ENCODE measurements at regions not wholly inside any gene's neighbourhood (a gene's known extent, or its start where the extent isn't known, plus 50 kb on each side); places are given as distances from the start of the nearest gene placed in this dataset.

GRCh38 chr5:4833104-4833738 is 306.9 kb upstream of the ADAMTS16 start:
- ATAC-seq (ENCODE audit: low read depth): no peak
- DNase-seq: no peak
- Mint-ChIP-seq H3K27me3 (no peaks in the 10 kb centered on the region), H3K27ac (no peak overlapping the region), H3K4me1 (no peaks in the 10 kb centered on the region), H3K9me3 (no peaks in the 10 kb centered on the region), H3K36me3 (no peaks in the 10 kb centered on the region), H3K4me3 (no peak overlapping the region)
- POLR2A ChIA-PET: no interaction called here

- no peak overlapping the region for H3K27ac Mint-ChIP-seq
- ATAC-seq (ENCODE audit: low read depth) (no peak), DNase-seq (no peak)
- no peaks in the 10 kb centered on the region for H3K36me3 Mint-ChIP-seq
- H3K4me3 Mint-ChIP-seq: no peak overlapping the region
- no peaks in the 10 kb centered on the region for H3K4me1 Mint-ChIP-seq
- H3K27me3 Mint-ChIP-seq: no peaks in the 10 kb centered on the region
- POLR2A ChIA-PET: no interaction called here
- H3K9me3 Mint-ChIP-seq: no peaks in the 10 kb centered on the region
Observed at GRCh38 chr5:4837489-4838058, 302.6 kb upstream of the ADAMTS16 start.

GRCh38 chr5:4845221-4845620 is 294.9 kb upstream of the ADAMTS16 start:
- peaks cover 5% of the 10 kb centered on the region for H3K9me3 Mint-ChIP-seq
- DNase-seq: no peak
- H3K36me3 Mint-ChIP-seq: no peaks in the 10 kb centered on the region
- H3K27me3 Mint-ChIP-seq: no peaks in the 10 kb centered on the region
- no peak overlapping the region for H3K4me3 Mint-ChIP-seq
- no peak for ATAC-seq (ENCODE audit: low read depth)
- no peaks in the 10 kb centered on the region for H3K4me1 Mint-ChIP-seq
- H3K27ac Mint-ChIP-seq: no peak overlapping the region
- POLR2A ChIA-PET: no interaction called here

- Mint-ChIP-seq H3K4me3 (no peak overlapping the region), H3K27ac (no peak overlapping the region), H3K4me1 (no peaks in the 10 kb centered on the region), H3K9me3 (peaks cover 6% of the 10 kb centered on the region), H3K36me3 (no peaks in the 10 kb centered on the region), H3K27me3 (no peaks in the 10 kb centered on the region)
- ATAC-seq (ENCODE audit: low read depth) (no peak), DNase-seq (no peak)
- POLR2A ChIA-PET: no interaction called here
Observed at GRCh38 chr5:4847766-4848165, 292.4 kb upstream of the ADAMTS16 start.

GRCh38 chr5:4855036-4855435 is 285.1 kb upstream of the ADAMTS16 start:
- peaks cover 2% of the 10 kb centered on the region for H3K9me3 Mint-ChIP-seq
- no peaks in the 10 kb centered on the region for H3K27me3 Mint-ChIP-seq
- POLR2A ChIA-PET: no interaction called here
- H3K4me3 Mint-ChIP-seq: no peak overlapping the region
- no peaks in the 10 kb centered on the region for H3K4me1 Mint-ChIP-seq
- no peak for ATAC-seq (ENCODE audit: low read depth)
- H3K36me3 Mint-ChIP-seq: no peaks in the 10 kb centered on the region
- no peak for DNase-seq
- H3K27ac Mint-ChIP-seq: no peak overlapping the region

- Mint-ChIP-seq H3K36me3 (no peaks in the 10 kb centered on the region), H3K9me3 (peaks cover 2% of the 10 kb centered on the region), H3K27me3 (no peaks in the 10 kb centered on the region), H3K4me1 (no peaks in the 10 kb centered on the region), H3K27ac (no peak overlapping the region), H3K4me3 (no peak overlapping the region)
- POLR2A ChIA-PET: no interaction called here
- ATAC-seq (ENCODE audit: low read depth) (no peak), DNase-seq (no peak)
Observed at GRCh38 chr5:4855880-4856279, 284.2 kb upstream of the ADAMTS16 start.

- Mint-ChIP-seq H3K36me3 (no peaks in the 10 kb centered on the region), H3K4me1 (no peaks in the 10 kb centered on the region), H3K27ac (no peak overlapping the region), H3K4me3 (no peak overlapping the region), H3K27me3 (no peaks in the 10 kb centered on the region), H3K9me3 (no peaks in the 10 kb centered on the region)
- POLR2A ChIA-PET: no interaction called here
- ATAC-seq (ENCODE audit: low read depth): no peak
- DNase-seq: no peak
Observed at GRCh38 chr5:4857761-4858160, 282.4 kb upstream of the ADAMTS16 start.

- Mint-ChIP-seq H3K27ac (no peak overlapping the region), H3K4me1 (no peaks in the 10 kb centered on the region), H3K4me3 (no peak overlapping the region), H3K9me3 (no peaks in the 10 kb centered on the region), H3K36me3 (no peaks in the 10 kb centered on the region), H3K27me3 (no peaks in the 10 kb centered on the region)
- POLR2A ChIA-PET: no interaction called here
- ATAC-seq (ENCODE audit: low read depth) (no peak), DNase-seq (no peak)
Observed at GRCh38 chr5:4859500-4860235, 280.5 kb upstream of the ADAMTS16 start.

GRCh38 chr5:4860631-4861030 is 279.5 kb upstream of the ADAMTS16 start:
- DNase-seq (no peak), ATAC-seq (ENCODE audit: low read depth) (no peak)
- H3K27me3 Mint-ChIP-seq: no peaks in the 10 kb centered on the region
- POLR2A ChIA-PET: no interaction called here
- H3K27ac Mint-ChIP-seq: no peak overlapping the region
- no peaks in the 10 kb centered on the region for H3K9me3 Mint-ChIP-seq
- H3K4me1 Mint-ChIP-seq: no peaks in the 10 kb centered on the region
- no peaks in the 10 kb centered on the region for H3K36me3 Mint-ChIP-seq
- no peak overlapping the region for H3K4me3 Mint-ChIP-seq

GRCh38 chr5:4862500-4862899 is 277.6 kb upstream of the ADAMTS16 start:
- H3K27me3 Mint-ChIP-seq: no peaks in the 10 kb centered on the region
- ATAC-seq (ENCODE audit: low read depth) (no peak), DNase-seq (no peak)
- POLR2A ChIA-PET: no interaction called here
- H3K4me3 Mint-ChIP-seq: no peak overlapping the region
- no peaks in the 10 kb centered on the region for H3K4me1 Mint-ChIP-seq
- no peaks in the 10 kb centered on the region for H3K36me3 Mint-ChIP-seq
- no peak overlapping the region for H3K27ac Mint-ChIP-seq
- H3K9me3 Mint-ChIP-seq: no peaks in the 10 kb centered on the region

GRCh38 chr5:4866131-4866659 is 273.9 kb upstream of the ADAMTS16 start:
- Mint-ChIP-seq H3K4me1 (no peaks in the 10 kb centered on the region), H3K4me3 (no peak overlapping the region), H3K36me3 (no peaks in the 10 kb centered on the region), H3K27ac (no peak overlapping the region), H3K27me3 (no peaks in the 10 kb centered on the region), H3K9me3 (no peaks in the 10 kb centered on the region)
- DNase-seq (no peak), ATAC-seq (ENCODE audit: low read depth) (no peak)
- POLR2A ChIA-PET: no interaction called here

GRCh38 chr5:4866817-4867216 is 273.3 kb upstream of the ADAMTS16 start:
- Mint-ChIP-seq H3K27ac (no peak overlapping the region), H3K4me3 (no peak overlapping the region), H3K36me3 (no peaks in the 10 kb centered on the region), H3K27me3 (no peaks in the 10 kb centered on the region), H3K4me1 (no peaks in the 10 kb centered on the region), H3K9me3 (no peaks in the 10 kb centered on the region)
- POLR2A ChIA-PET: no interaction called here
- ATAC-seq (ENCODE audit: low read depth) (no peak), DNase-seq (no peak)

GRCh38 chr5:4868140-4868735 is 271.9 kb upstream of the ADAMTS16 start:
- no peaks in the 10 kb centered on the region for H3K9me3 Mint-ChIP-seq
- H3K27ac Mint-ChIP-seq: no peak overlapping the region
- H3K36me3 Mint-ChIP-seq: no peaks in the 10 kb centered on the region
- H3K4me1 Mint-ChIP-seq: no peaks in the 10 kb centered on the region
- no peaks in the 10 kb centered on the region for H3K27me3 Mint-ChIP-seq
- no peak overlapping the region for H3K4me3 Mint-ChIP-seq
- POLR2A ChIA-PET: no interaction called here
- no peak for DNase-seq
- ATAC-seq (ENCODE audit: low read depth): no peak

- no peaks in the 10 kb centered on the region for H3K9me3 Mint-ChIP-seq
- POLR2A ChIA-PET: no interaction called here
- no peak for ATAC-seq (ENCODE audit: low read depth)
Observed at GRCh38 chr5:4873652-4874051, 266.5 kb upstream of the ADAMTS16 start.

More at GRCh38 chr5:4873652-4874051, 266.5 kb upstream of the ADAMTS16 start:
- Mint-ChIP-seq H3K4me1 (peaks cover 2% of the 10 kb centered on the region), H3K27me3 (no peaks in the 10 kb centered on the region), H3K36me3 (no peaks in the 10 kb centered on the region), H3K27ac (no peak overlapping the region), H3K4me3 (no peak overlapping the region)
- no peak for DNase-seq

Data from activated naive CD8-positive, alpha-beta T cell treated with anti-CD3 and anti-CD28 coated beads, Interleukin-2, amount 10 ng/mL, durations not matched to agents 7 days and 5 days (primary cell).